GM21737 (cell line): ENCODE measurements at regions not wholly inside any gene's neighbourhood (a gene's known extent, or its start where the extent isn't known, plus 50 kb on each side); places are given as distances from the start of the nearest gene placed in this dataset.

Experiments
- ATAC-seq: cut with Tn5 transposase; IDR thresholded peaks from one replicate; pipeline ENCODE4 v1.9.1; 2021; ENCODE audit warnings: mild to moderate bottlenecking, moderate library complexity; ENCODE audit not compliant: unreplicated experiment

- no peak for ATAC-seq
Observed at GRCh38 chr12:45585522-45586230, 143.8 kb upstream of the ARID2 start.

GRCh38 chr12:45586486-45586885 lies 143.0 kb upstream of the ARID2 start:
- no peak for ATAC-seq

GRCh38 chr12:45587012-45587411 lies 142.5 kb upstream of the ARID2 start:
- ATAC-seq: no peak

- no peak for ATAC-seq
Observed at GRCh38 chr12:45587877-45588533, 141.5 kb upstream of the ARID2 start.

- ATAC-seq: no peak
Observed at GRCh38 chr12:45590646-45591045, 138.9 kb upstream of the ARID2 start.

DNA sequence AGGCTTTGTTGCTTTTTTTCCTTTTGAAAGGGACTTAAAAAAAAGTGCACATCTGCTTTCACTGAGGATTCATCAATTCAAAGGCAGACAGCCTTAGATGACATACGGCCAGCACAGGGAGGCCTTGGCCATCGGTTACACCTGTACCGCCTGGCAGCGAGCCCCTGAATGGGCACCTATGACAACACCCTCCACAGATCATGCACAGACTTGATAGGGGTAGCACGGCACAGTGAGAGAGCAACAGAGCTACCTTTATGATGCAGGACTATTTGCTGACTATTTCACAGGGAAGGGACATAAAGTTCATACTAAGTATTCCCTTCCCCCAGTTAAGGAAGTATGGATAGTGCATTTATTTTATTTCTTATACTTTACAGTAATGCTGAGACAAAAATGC lies 137.9 kb upstream of the ARID2 start:
- ATAC-seq: no peak

DNA sequence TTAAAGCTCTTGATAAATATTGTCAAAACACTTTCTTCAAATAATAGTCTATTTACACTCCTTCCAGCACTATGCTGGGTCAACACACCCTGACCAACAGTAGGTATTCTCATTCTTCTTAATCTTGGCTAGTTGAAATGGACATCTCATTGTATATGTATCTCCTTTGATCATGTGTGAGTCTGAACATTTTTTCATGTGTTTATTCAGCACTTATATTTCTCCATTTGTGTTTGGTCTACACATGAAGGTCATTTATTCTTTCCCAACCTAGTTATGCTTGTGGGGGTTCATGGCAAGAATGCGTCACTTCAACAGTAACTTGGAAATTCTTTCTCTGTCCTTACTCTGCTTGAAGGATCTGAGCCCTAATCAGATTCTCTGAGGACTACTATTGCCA lies 133.1 kb upstream of the ARID2 start:
- ATAC-seq: no peak

DNA sequence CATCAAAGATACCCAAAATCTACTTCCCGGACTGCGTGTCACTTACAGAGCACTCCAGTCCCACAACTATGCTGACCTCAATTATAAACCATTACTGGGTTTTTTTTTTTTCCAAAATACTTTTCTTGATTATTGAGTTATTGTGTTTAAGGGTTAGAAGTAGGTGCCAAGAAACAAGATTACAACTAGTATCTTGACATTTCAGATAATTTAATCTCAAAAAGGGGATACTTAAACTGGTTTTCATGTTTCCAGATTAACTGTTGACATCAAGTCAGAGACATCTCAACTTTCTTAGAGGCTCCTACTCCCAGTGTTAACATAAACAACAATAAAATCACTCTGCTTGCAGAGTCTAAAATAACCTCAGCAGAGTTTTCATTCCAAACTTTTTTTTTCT lies 131.2 kb upstream of the ARID2 start:
- ATAC-seq: no peak

DNA sequence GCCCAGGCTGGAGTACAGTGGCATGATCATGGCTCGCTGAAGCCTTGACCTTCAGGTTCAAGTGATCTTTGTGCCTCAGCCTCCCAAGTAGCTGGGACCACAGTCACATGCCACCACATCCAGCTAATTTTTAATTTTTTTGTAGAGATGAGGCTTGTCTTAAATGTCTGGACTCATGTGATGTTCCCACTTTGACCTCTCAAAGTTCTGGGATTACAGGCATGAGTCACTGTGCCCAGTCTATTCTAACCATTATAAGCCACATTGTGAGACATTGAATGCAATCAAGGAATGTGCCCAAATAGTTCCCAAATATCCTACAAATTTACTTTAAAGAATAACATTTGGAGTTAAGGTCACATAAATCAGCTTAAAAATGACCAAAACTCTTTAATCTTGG lies 130.7 kb upstream of the ARID2 start:
- no peak for ATAC-seq

- ATAC-seq: no peak
Observed at GRCh38 chr12:45599196-45599595, 130.3 kb upstream of the ARID2 start.

- ATAC-seq: no peak
Observed at GRCh38 chr12:45601390-45601789, 128.1 kb upstream of the ARID2 start.

DNA sequence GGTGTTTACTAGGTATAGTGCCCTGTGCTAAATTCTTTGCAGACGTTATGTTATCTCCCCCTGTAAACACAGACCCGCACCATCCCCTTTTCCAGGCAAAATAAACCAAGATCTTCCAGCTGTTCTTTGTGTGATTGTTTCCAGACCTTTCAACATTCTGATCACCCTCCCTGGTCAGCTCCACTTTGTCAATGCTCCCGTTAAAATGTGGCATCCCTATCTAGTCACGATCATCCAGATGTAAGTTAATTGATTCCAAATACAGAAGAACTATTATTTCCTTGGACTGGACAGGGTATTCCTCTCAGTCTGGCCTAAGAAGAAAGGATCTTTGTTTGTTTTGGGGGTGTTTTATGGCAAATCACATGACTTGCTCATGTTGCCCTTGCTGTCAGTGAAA lies 127.6 kb upstream of the ARID2 start:
- ATAC-seq: no peak

- no peak for ATAC-seq
Observed at GRCh38 chr12:45605624-45606023, 123.9 kb upstream of the ARID2 start.

- ATAC-seq: no peak
Observed at GRCh38 chr12:45611061-45611460, 118.4 kb upstream of the ARID2 start.

DNA sequence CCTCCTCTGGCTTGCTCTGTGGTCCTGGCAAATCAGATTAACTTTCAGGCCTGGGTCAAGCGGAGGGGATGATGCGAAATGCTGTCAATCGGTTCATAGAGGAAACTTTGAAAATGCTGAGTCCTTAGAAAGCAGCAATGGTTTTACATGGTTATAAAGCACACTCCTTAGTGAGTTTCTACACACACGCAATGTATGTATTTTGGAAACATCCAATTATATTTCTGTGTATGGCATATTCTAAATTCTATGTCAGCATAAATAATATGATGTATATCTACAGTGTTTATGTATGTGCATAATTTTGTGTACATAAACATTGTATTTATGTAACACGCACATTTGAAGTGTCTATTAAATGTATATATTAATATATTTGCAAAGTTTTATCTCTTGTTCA lies 118.0 kb upstream of the ARID2 start:
- ATAC-seq: no peak

DNA sequence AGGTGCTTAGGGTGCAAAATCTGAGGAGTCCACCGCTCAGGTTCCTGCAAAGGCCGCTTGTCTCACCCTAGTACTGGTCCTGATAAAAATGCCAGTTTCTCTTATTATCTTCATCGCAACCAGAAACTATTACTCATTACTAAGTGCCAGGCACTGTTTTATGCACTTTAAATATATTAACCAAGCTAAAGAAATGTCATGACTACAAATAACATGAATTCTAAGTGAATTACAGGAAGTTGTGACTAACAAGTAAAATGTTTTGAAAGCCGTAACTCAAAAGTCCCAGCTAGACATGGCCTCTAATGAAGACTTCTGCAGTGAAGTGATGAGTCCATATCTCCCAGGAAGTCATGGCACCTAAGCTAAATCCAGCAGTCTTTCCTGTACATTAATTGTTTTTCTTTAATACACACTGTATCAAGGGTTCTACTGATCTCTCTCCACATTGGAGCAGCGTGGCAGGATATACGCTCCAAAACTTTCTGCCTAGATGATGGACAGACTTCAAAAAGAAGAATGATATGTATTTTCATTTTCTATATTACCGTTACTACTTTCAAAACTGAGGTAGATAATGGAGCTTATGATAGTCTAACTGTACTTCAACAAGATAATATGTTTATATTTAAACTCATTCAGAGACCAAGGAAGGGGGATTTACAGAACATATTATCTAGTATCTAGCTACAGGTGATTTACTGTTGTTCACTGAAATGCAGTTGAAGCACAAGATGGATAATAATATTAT lies 117.3 kb upstream of the ARID2 start:
- no peak for ATAC-seq

- no peak for ATAC-seq
Observed at GRCh38 chr12:45613296-45613695, 116.2 kb upstream of the ARID2 start.

DNA sequence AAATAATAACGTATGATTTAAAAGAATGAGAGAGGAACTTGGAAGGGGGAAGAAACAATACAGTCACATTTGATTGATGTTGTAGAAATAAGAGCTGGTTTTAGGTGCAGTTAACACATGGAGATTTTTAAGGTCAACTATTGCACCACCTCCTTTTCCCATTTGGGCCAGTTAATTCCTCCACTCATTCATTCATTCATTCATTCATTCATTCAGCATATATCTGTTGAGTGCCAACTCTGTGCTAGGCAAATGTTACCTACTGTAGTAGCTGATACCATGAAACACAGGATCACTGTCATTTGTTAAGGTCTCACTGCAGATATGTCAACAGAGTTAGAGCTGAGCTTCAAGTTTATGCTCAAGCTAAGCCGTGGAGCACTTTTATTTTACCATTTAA lies 115.7 kb upstream of the ARID2 start:
- ATAC-seq: no peak

- ATAC-seq: no peak
Observed at GRCh38 chr12:45615268-45615667, 114.2 kb upstream of the ARID2 start.

- ATAC-seq: no peak
Observed at GRCh38 chr12:45619736-45620135, 109.8 kb upstream of the ARID2 start.

GRCh38 chr12:45621703-45622102 lies 107.8 kb upstream of the ARID2 start:
- no peak for ATAC-seq
